GM10847 (cell line): ENCODE measurements at regions not wholly inside any gene's neighbourhood (a gene's known extent, or its start where the extent isn't known, plus 50 kb on each side); places are given as distances from the start of the nearest gene placed in this dataset.

Source experiments
- POLR2A ChIP-seq: IDR thresholded peaks from 2 replicates; pipeline ENCODE4 v1.6.1; 2011; ENCODE audit not compliant: insufficient read length; ENCODE audit errors: extremely low read depth

GRCh38 chr15:31247404-31247803 is 79.2 kb upstream of the KLF13 start:
- no peak for TF ChIP-seq POLR2A

- TF ChIP-seq POLR2A: no peak
Measured at GRCh38 chr15:31248263-31248662, 78.4 kb upstream of the KLF13 start.

- TF ChIP-seq POLR2A: no peak
Measured at GRCh38 chr15:31248951-31249350, 77.7 kb upstream of the KLF13 start.

- no peak for TF ChIP-seq POLR2A
Measured at GRCh38 chr15:31250033-31250432, 76.6 kb upstream of the KLF13 start.

DNA sequence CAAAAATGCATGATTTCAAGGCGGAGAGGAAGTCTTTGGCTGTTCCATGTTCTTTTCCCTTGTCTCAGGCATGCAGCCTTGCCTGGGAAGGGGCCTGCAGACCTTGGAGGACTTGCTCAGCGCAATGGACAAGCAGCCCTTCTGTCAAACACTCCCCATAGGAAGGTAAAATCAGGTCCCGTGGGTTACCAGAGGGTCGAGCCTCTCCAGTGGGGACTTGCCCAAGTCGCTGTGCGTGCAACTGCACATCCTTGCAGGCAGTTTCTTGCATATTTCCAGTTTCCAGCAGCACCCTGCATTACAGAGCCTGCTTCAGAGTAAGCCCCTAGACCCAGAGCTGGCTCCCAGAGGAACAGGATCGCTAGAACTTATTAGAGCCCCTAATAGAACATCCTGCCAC is 75.5 kb upstream of the KLF13 start:
- TF ChIP-seq POLR2A: no peak

DNA sequence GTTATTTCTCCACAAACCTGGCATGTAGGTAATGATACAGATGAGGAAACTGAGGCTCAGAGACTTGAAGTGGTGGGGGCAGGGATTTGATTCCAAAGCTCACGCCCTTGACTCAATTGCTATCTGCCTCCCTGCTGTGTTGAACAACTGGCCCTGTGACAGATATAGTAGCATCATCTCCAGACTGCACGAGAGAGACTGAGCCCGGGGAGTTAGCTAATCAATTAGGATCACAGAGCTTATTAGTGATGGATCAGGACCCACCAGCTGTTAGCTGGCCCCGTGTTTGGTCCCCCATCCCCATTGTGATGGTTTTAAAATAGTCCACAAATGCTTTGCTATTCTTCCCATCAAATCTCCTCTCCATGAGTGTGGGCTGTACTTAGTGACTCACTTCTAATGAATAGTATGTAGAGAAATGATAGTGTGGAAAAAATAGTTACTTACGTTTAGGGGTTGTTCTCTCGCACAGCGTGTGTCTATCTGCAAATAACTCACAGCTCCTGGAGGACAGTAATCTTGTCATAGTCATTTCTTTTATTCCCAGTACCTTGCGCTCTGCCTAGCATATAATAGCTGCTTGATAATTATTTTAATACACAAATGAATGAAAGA is 74.4 kb upstream of the KLF13 start:
- TF ChIP-seq POLR2A: no peak

DNA sequence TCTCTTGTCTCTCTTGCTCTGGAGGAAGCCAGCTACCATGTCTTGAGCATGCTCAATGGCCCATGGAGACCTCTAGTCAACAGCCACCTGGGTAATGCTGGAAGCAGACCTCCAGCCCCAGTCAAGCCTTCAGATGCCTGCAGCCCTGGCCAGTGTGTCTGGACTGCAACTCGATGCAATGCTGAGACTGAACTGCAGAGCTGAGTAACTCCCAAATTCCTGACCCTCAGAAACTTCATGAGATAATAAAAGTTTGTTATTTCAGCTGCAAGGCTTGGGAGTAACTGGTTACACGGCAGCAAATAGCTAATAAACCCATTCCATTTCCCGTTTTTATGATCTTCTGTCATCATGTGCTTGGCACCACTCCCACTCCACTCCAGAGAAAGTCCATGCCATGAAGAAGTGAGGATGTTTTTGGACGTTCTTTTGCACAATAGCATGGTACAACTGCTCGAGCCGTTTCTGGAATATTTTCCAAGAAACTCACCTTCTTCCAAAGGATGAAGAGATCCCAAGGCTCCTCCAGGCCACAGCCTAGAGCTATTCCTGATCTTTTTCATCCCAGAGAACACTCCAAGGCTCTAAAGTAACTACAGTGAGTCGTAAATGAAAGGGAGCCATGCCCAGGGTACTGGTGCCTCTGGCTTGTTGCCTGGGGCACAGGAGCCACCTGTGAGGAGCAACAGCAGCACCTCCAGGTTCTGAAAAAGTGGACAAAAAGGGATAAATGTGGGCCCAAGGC is 72.0 kb upstream of the KLF13 start:
- no peak for TF ChIP-seq POLR2A

GRCh38 chr15:31255176-31255510 is 71.5 kb upstream of the KLF13 start:
- TF ChIP-seq POLR2A: no peak

GRCh38 chr15:31255732-31256377 is 70.8 kb upstream of the KLF13 start:
- TF ChIP-seq POLR2A: no peak

DNA sequence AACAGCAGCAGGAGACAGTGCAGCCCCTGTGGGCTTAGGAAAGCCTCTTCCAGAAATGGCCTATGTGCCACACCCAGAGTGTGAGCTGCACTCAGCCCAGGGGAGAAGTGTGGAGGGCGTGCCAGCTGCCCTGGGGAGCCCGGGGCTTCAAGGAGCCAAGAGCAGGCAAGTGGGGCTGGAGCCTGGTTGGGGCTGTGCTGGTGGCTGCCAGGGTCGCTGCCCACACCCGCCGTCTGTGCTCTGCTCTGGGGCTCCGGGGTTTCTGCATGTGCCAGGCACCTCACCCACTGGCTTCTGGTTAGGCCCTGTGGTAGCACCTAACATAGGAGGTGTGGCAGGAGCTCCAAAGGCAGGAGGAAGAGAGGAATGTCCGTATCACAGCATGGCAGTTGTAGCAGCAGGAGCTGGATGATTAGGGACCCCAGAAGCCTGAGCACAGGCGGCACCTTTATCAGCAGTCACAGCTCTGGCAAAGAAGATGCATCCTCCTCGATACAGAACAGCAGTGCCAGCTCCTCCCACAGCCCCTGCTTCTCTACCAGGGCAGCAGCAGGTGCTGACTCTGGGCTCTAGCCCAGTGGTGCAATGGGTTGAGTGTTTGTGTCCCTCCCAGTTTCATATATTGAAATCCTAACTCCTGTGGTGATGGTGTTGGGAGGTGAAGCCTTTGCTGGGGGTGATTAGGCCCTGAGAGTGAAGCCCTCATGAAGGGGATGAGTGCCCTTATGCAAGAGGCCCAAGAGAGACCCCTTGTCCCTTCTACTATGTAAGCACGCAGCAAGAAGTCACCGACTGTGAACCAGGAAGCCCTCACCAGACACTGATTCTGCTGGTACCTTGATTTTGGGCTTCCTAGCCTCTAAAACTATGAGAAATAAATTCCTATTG is 70.0 kb upstream of the KLF13 start:
- TF ChIP-seq POLR2A: no peak

DNA sequence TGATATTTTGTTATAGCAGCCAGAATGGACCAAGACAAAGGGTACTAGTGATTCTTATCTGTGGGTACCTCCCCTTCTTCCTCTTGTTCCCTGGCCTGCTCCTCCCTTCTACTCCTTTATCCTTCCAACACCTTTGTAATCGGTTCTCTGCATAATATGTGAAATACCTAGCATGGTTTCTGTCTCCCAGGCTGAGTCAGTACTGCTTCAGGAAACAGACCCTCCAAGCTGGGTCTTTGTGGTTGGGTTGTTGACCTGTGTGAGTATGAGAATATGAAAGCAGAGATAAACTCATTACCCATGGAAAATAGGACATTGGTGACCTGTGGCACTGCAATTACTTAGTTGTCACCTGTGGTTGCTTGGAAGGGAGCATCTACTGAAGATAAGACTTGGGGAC is 69.3 kb upstream of the KLF13 start:
- no peak for TF ChIP-seq POLR2A

DNA sequence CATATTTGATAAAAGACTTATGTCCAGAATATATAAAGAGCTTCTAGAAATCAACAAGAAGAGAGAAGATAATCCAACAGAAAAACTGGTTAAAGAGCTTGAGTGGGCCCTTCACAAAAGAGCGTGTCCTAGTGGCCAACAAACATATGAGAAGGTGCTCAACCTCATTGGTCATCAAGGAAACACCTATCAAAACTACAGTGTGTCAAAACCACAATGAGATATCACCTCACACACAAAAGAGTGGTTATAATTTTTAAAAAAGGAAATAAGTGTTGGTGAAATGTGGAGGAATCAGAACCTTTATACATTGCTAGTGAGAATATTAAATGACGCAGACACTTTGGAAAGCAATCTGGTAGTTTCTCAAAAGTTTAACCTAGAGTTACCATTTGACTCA is 68.4 kb upstream of the KLF13 start:
- no peak for TF ChIP-seq POLR2A

GRCh38 chr15:31259562-31260252 is 66.9 kb upstream of the KLF13 start:
- no peak for TF ChIP-seq POLR2A

- TF ChIP-seq POLR2A: no peak
Measured at GRCh38 chr15:31260646-31261265, 65.9 kb upstream of the KLF13 start.
